H9 (cell line): ENCODE measurements at regions not wholly inside any gene's neighbourhood (a gene's known extent, or its start where the extent isn't known, plus 50 kb on each side); places are given as distances from the start of the nearest gene placed in this dataset.

Source experiments
- DNase-seq: peaks from one replicate; pipeline ENCODE4 v3.0.0-alpha.2; 2017
- H2AFZ ChIP-seq: one replicate; pipeline ENCODE4 v1.6.1; 2013; ENCODE audit warnings: mild to moderate bottlenecking, low read length, control low read depth, moderate library complexity
- H2AK5ac ChIP-seq: 2 replicates; pipeline ENCODE4 v1.6.1; 2013; ENCODE audit warnings: low read length, control low read depth, mixed read lengths; ENCODE audit not compliant: insufficient read length
- H2BK120ac ChIP-seq: one replicate; pipeline ENCODE4 v1.6.1; 2013; ENCODE audit warnings: low read depth, mild to moderate bottlenecking, low read length, control low read depth, inconsistent platforms; ENCODE audit not compliant: poor library complexity, severe bottlenecking
- H2BK12ac ChIP-seq: 2 replicates; pipeline ENCODE4 v1.6.1; 2013; ENCODE audit warnings: low read length, control low read depth, mixed read lengths, low read depth; ENCODE audit not compliant: insufficient read length
- H2BK15ac ChIP-seq: 2 replicates; pipeline ENCODE4 v1.6.1; 2013; ENCODE audit warnings: low read depth, low read length, control low read depth
- H2BK20ac ChIP-seq: one replicate; pipeline ENCODE4 v1.6.1; 2013; ENCODE audit warnings: low read depth, mild to moderate bottlenecking, low read length, control low read depth, inconsistent platforms; ENCODE audit not compliant: poor library complexity, severe bottlenecking
- H2BK5ac ChIP-seq: 2 replicates; pipeline ENCODE4 v1.6.1; 2013; ENCODE audit warnings: low read length, control low read depth, mixed read lengths; ENCODE audit not compliant: insufficient read length
- H3K14ac ChIP-seq: 2 replicates; pipeline ENCODE4 v1.6.1; 2013; ENCODE audit warnings: low read length, control low read depth; ENCODE audit not compliant: insufficient read depth
- H3K18ac ChIP-seq: 2 replicates; pipeline ENCODE4 v1.6.1; 2013; ENCODE audit warnings: low read depth, mild to moderate bottlenecking, mixed read lengths, low read length, control low read depth; ENCODE audit not compliant: insufficient read length
- H3K23ac ChIP-seq: 2 replicates; pipeline ENCODE4 v1.6.1; 2013; ENCODE audit warnings: low read length, control low read depth, mixed read lengths, low read depth; ENCODE audit not compliant: insufficient read length
- H3K23me2 ChIP-seq: 2 replicates; pipeline ENCODE4 v1.6.1; 2013; ENCODE audit warnings: low read depth, mild to moderate bottlenecking, mixed read lengths, low read length, control low read depth; ENCODE audit not compliant: insufficient read length, poor library complexity, severe bottlenecking
- H3K27ac ChIP-seq: 2 replicates; pipeline ENCODE4 v1.5.1; 2013; ENCODE audit warnings: low read length, control low read depth, mixed read lengths, low read depth; ENCODE audit not compliant: insufficient read length
- H3K27me3 ChIP-seq: 2 replicates; pipeline ENCODE4 v1.6.1; 2013; ENCODE audit warnings: low read length, control low read depth, inconsistent platforms; ENCODE audit not compliant: insufficient read depth
- H3K4ac ChIP-seq: 2 replicates; pipeline ENCODE4 v1.6.1; 2013; ENCODE audit warnings: low read depth, mild to moderate bottlenecking, control low read depth, inconsistent platforms, low read length, moderate library complexity
- H3K4me1 ChIP-seq: 2 replicates; pipeline ENCODE4 v1.6.1; 2013; ENCODE audit warnings: low read length, control low read depth, inconsistent platforms; ENCODE audit not compliant: insufficient read depth
- H3K4me2 ChIP-seq: 2 replicates; pipeline ENCODE4 v1.6.1; 2013; ENCODE audit warnings: low read length, control low read depth, mixed read lengths; ENCODE audit not compliant: insufficient read length, insufficient read depth
- H3K56ac ChIP-seq: 2 replicates; pipeline ENCODE4 v1.6.1; 2013; ENCODE audit warnings: low read depth, mild to moderate bottlenecking, mixed read lengths, low read length, control low read depth; ENCODE audit not compliant: insufficient read length
- H3K79me1 ChIP-seq: 2 replicates; pipeline ENCODE4 v1.6.1; 2013; ENCODE audit warnings: low read depth, mild to moderate bottlenecking, moderate library complexity, low read length, control low read depth, inconsistent platforms; ENCODE audit not compliant: insufficient read depth, poor library complexity, severe bottlenecking
- H3K79me2 ChIP-seq: 2 replicates; pipeline ENCODE4 v1.6.1; 2013; ENCODE audit warnings: low read length, control low read depth, inconsistent platforms; ENCODE audit not compliant: insufficient read depth
- H3K9ac ChIP-seq: 2 replicates; pipeline ENCODE4 v1.6.1; 2013; ENCODE audit warnings: low read length, control low read depth, mixed read lengths; ENCODE audit not compliant: insufficient read length; ENCODE audit errors: extremely low read depth
- H3K9me3 ChIP-seq: one replicate; pipeline ENCODE4 v1.6.1; 2013; ENCODE audit warnings: low read depth, low read length, inconsistent platforms; ENCODE audit not compliant: control insufficient read depth
- H3T11ph ChIP-seq: one replicate; pipeline ENCODE4 v1.6.1; 2013; ENCODE audit warnings: mild to moderate bottlenecking, low read length, control low read depth, inconsistent platforms
- H4K20me1 ChIP-seq: one replicate; pipeline ENCODE4 v1.6.1; 2013; ENCODE audit not compliant: control insufficient read depth, insufficient read length, insufficient read depth
- H4K5ac ChIP-seq: 2 replicates; pipeline ENCODE4 v1.6.1; 2013; ENCODE audit warnings: low read depth, mild to moderate bottlenecking, mixed read lengths, low read length, control low read depth; ENCODE audit not compliant: insufficient read length
- H4K8ac ChIP-seq: replicated peaks from 2 replicates; pipeline ENCODE4 v1.6.1; 2013; ENCODE audit warnings: low read length, control low read depth, mixed read lengths, low read depth; ENCODE audit not compliant: insufficient read length
- H4K91ac ChIP-seq: 2 replicates; pipeline ENCODE4 v1.6.1; 2013; ENCODE audit warnings: low read depth, mild to moderate bottlenecking, moderate library complexity, mixed read lengths, low read length, control low read depth; ENCODE audit not compliant: insufficient read length
- H3K27ac Mint-ChIP-seq, 3 experiments: 2 replicates in 2 of 3; 3 replicates in 1 of 3; pipeline ENCODE4 v1.8.0; 2020 to 2021; ENCODE audit warnings: mixed read lengths in 3 of 3, mild to moderate bottlenecking in 1 of 3, moderate library complexity in 1 of 3
- H3K27me3 Mint-ChIP-seq: 2 replicates; pipeline ENCODE4 v1.8.0; 2021; ENCODE audit warnings: low read depth, mild to moderate bottlenecking, moderate library complexity, mixed read lengths
- H3K36me3 Mint-ChIP-seq, 3 experiments: 2 replicates in 2 of 3; 3 replicates in 1 of 3; pipeline ENCODE4 v1.8.0; 2020 to 2021; ENCODE audit warnings: low read depth in 3 of 3, mixed read lengths in 3 of 3; ENCODE audit not compliant: insufficient read depth in 1 of 3
- H3K4me1 Mint-ChIP-seq, 2 experiments: 2 replicates each; pipeline ENCODE4 v1.8.0; 2020; ENCODE audit warnings: mixed read lengths in 2 of 2
- H3K4me3 Mint-ChIP-seq, 2 experiments: 2 replicates in 1 of 2; 3 replicates in 1 of 2; pipeline ENCODE4 v1.8.0; 2020 to 2021; ENCODE audit warnings: mild to moderate bottlenecking in 2 of 2, mixed read lengths in 2 of 2, moderate library complexity in 1 of 2
- H3K9me3 Mint-ChIP-seq, 2 experiments: 2 replicates in 1 of 2; 3 replicates in 1 of 2; pipeline ENCODE4 v1.8.0; 2020; ENCODE audit warnings: mild to moderate bottlenecking in 2 of 2, mixed read lengths in 2 of 2, moderate library complexity in 1 of 2
- CTCF ChIP-seq: fragments of 200-600 bp; sonication (generic); conservative IDR thresholded peaks from 3 replicates; pipeline ENCODE4 v1.8.0; 2021; ENCODE audit warnings: antibody characterized with exemption, mild to moderate bottlenecking
- WGBS: extraction: QIAGEN DNeasy Blood & Tissue Kit; methylation state at CpG from one replicate; pipeline ENCODE4 v1.1.7; 2013; ENCODE audit warnings: missing lambda C conversion rate, low lambda C conversion rate, mixed read lengths; ENCODE audit not compliant: insufficient read length; ENCODE audit errors: extremely low coverage; 5-methylcytosine and 5-hydroxymethylcytosine counted together

- Mint-ChIP-seq H3K27ac (no peak overlapping the region), H3K36me3 (peaks cover 0 to 3% (median 0%) of the 10 kb centered on the region in 3 experiments; a peak in 2 of 7 replicates), H3K27me3 (peaks cover 1% of the 10 kb centered on the region), H3K9me3 (peaks cover 2 to 6% of the 10 kb centered on the region in 2 experiments; a peak in 3 of 5 replicates), H3K4me3 (no peak overlapping the region; a peak in 1 of 5 replicates), H3K4me1 (no peaks in the 10 kb centered on the region)
- H2AK5ac ChIP-seq: no peak overlapping the region
- H2BK120ac ChIP-seq: no peak overlapping the region
- no peaks in the 10 kb centered on the region for H3K79me2 ChIP-seq
- H3K18ac ChIP-seq: no peak overlapping the region
- no peak overlapping the region for H3T11ph ChIP-seq
- H4K91ac ChIP-seq: no peak overlapping the region
- no peaks in the 10 kb centered on the region for H3K27me3 ChIP-seq
- H3K14ac ChIP-seq: no peak overlapping the region
- DNase-seq: no peak
- TF ChIP-seq CTCF: no peak
- H2BK15ac ChIP-seq: no peak overlapping the region
- no peak overlapping the region for H2AFZ ChIP-seq
- H3K4ac ChIP-seq: no peak overlapping the region
- H3K23me2 ChIP-seq: no peaks in the 10 kb centered on the region
- H4K8ac ChIP-seq: no peak overlapping the region
- no peak overlapping the region for H3K56ac ChIP-seq
- no peak overlapping the region for H3K4me2 ChIP-seq
- H2BK12ac ChIP-seq: no peak overlapping the region
- no peaks in the 10 kb centered on the region for H4K20me1 ChIP-seq
- H3K27ac ChIP-seq: no peak overlapping the region
- H3K4me1 ChIP-seq: no peaks in the 10 kb centered on the region
- no peak overlapping the region for H4K5ac ChIP-seq
- no peak overlapping the region for H2BK20ac ChIP-seq
- no CpG with 5 or more reads among the region's 3 CpGs for WGBS
- no peaks in the 10 kb centered on the region for H3K79me1 ChIP-seq
- H3K9ac ChIP-seq: no peak overlapping the region
- no peak overlapping the region for H3K23ac ChIP-seq
- H3K9me3 ChIP-seq: no peaks in the 10 kb centered on the region
- no peak overlapping the region for H2BK5ac ChIP-seq
Observed at GRCh38 chr16:9286930-9287329, 195.5 kb downstream of the HAPSTR1 start.
